Urothelium cell line (cell line): ENCODE measurements at regions not wholly inside any gene's neighbourhood (a gene's known extent, or its start where the extent isn't known, plus 50 kb on each side); places are given as distances from the start of the nearest gene placed in this dataset.
A peak's percentile ranks its signal among the peaks of the same experiment; 100 is the strongest.
"Not testable (repeated sequence)": the region's sequence is repeated elsewhere in the genome, so short reads cannot be mapped to it uniquely, and the experiment has no call there.

Source experiments
- DNase-seq: peaks from one replicate; pipeline ENCODE4 v3.0.0; 2011; ENCODE audit warnings: low spot score, mixed read lengths
- FAIRE-seq: peaks from 2 replicates; lab custom pipeline; 2011; peaks lifted over from hg19 to GRCh38; lab: Jason Lieb, UNC

DNA sequence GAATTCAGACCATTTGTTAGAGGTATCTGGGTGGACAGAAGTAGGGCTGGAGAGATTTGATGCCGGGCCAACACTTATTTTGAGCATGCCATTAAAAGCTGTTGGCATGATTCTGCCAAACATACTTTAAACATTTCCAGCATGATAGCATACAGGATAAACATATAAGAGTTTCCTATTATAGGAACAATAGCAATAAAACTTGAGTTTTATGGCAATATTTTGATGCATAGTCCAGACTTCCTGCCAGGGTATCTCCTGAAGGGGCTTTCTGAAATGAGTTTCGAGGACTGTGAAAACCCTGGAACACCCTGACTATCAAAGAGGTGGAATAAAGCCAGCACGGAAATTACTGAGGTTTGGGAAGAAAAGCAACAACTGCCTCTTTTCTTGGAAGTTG lies 1398.0 kb upstream of the NXPH2 start:
- DNase-seq (peak; percentile 6), FAIRE-seq (no peak)

DNA sequence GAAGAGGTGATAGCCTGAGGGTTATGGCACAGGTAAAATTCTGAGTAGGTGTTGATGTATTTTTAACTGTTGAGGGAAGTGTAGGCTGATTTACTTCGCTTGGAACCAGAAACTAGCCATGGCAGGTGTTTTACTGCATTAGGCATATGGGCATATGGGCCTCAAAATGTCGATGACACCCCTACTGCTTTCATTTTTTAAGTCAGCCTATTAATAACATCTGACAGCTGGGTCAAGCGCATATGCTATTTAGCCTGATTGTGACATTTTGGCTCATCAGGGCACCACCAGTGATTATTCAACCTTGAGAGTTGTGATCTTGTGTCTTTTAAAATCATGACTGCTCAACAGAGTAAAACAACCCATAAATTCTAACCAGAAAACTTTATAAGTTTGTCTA lies 1396.9 kb upstream of the NXPH2 start:
- DNase-seq (no peak), FAIRE-seq (no peak)

DNA sequence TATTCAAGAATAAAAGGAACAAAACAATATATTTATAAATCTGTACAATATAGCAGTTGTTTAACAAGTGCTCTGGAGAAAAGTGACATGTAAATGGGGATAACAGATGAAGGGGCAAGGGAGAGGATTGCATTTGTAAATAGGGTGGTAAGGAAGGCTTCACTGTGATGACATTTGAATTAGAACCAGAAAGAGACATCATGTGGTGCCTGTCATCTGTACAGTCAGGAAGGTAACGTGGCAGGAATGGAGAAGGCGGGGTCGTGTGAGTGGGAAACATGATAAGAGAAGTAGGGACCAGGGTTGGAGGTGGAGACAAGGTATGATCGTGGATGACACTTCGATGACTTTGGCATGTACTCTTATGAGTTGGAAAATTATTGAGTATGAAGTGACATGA lies 1393.6 kb upstream of the NXPH2 start:
- FAIRE-seq (no peak), DNase-seq (no peak)

DNA sequence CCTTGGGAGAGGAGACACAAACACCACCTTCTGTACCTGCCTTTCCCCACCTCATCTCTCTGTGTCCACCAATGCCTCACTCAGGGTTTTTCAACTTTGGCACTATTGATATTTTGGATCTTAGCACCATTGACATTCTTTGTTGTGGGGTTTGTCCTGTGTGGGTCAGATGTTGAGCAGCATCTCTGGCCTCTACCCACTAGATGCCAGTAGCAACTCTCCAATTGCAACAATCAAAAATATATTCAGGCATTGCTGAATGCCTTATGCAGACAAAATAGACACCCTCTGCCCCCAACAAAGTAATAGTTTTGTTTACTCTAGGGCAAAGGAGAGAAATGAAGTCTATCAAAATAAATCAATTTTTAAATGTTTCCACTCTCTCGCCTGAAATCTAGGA lies 1384.3 kb upstream of the NXPH2 start:
- DNase-seq (no peak), FAIRE-seq (no peak)

DNA sequence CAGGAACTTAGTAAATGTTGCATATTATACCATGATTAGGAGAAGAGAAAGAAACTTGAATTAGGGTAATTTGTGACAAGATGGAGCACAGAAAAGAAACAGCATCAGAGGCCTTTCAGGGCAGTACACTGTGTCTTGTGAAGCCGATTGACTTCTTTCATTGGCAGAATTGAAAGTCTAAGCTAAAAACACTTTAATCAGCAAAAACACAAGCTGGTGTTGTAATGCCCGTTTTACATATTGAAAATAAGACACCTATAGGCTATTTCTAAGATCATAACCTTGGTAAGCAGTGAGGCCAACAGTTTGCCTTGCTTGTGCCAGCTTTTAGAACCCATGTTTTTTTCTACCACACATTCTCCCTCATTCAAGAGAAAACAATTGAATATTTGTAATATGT lies 1378.1 kb upstream of the NXPH2 start:
- DNase-seq (no peak), FAIRE-seq (no peak)

DNA sequence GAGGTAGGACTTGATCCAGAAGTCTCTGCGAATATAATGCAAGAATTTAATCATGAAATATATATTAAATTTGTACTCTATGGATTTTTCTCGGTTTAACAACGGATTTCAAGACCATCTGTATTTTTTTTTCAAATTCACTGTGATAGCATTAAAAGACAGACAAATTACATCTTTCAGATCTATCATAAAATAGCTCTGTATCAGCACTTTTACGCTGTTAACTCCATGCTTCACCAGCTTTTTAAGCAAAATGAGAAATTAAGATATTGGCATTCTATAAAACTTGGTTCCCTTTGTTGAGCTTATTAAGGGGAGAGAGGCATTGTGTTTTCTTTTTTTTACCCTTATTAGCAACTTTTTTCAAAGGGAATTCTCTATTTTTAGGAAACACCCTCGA lies 1377.6 kb upstream of the NXPH2 start:
- DNase-seq (no peak), FAIRE-seq (no peak)

DNA sequence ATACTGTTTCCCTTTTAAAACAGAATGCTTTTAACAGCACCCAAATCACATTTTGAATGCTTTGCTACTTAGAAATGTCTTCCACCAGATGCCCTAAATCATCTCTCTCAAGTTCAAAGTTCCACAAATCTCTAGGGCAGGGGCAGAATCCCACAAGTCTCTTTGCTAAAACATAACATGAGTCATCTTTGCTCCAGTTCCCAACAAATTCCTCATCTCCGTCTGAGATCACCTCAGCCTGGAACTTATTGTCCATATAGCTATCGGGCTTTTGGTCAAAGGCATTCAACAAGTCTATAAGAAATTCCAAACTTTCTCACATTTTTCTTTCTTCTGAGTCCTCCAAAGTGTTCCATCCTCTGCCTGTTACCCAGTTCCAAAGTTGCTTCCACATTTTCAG lies 1374.5 kb upstream of the NXPH2 start:
- FAIRE-seq (no peak), DNase-seq (no peak)

DNA sequence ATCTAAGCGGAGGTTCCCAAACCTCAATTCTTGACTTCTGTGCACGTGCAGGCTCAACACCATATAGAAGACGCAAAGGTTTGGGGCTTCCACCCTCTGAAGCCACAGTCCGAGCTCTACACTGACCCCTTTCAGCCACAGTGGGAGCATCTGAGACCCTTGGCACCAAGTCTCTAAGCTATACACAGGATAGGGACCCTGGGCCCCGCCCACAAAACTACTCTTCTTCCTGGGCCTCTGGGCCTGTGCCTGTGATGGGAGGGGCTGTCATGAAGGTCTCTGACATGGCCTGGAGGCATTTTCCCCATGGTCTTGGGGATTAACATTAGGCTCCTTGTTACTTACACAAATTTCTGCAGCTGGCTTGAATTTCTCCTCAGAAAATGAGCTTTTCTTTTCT lies 1374.1 kb upstream of the NXPH2 start:
- no peak for FAIRE-seq

DNA sequence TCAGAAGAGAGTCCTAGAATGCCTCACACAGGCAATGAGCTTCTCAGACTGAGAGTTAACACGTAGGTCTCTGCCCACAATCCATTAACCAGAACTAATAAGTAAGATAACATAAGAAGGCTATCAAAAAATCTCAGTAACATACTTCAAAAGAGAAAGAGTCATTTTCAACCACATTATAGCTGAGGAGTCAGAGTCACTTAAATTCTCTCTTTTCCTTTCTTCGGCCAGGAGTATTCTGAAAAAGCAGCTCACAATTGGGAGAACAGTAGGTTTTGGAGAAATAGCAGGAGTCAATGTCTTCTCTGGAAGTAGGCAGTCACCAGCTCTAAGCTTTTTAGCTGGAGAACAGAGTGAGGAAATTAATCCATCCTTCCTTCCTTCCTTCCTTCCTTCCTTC lies 1364.4 kb upstream of the NXPH2 start:
- DNase-seq = no peak
- FAIRE-seq = no peak

More for the DNA sequence above, 1374.1 kb upstream of the NXPH2 start:
- DNase-seq = no peak

DNA sequence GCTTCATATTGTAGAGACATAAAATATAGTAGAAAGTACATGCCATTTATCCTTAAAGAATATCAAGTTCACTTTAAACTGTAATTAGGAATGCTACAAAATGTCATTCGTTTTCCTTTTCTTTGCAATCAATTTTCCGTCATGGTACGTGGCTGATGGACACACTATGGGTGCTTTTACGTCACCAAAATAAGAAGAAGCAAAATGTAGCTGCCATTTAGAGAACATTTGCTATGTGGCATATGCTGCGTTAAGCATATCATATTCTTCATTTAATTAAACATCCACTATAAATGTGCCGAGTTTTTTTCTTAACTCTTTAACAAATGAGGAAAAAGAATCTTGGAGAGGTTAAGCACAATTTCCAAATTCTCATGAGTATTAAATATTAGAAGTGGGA lies 1358.5 kb upstream of the NXPH2 start:
- DNase-seq = no peak
- no peak for FAIRE-seq

DNA sequence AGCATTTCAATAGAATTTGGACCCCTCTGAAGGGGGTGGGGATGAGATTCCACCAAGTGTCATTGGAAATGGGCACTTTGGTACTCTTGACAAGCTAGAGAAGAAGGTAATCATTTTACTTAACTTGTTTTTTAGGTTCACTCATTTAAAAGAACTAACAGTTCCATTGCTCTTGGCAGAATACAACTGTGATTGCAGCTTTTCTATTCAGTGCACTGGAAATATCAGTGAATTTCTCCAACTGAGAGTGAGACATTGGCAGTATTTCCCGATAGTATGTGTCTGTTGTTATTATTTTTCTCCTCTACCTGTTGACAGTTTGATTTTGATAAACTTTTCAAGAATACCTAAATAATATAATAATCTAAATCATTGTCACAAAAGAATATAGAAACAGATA lies 1356.7 kb upstream of the NXPH2 start:
- FAIRE-seq = no peak
- DNase-seq = no peak

DNA sequence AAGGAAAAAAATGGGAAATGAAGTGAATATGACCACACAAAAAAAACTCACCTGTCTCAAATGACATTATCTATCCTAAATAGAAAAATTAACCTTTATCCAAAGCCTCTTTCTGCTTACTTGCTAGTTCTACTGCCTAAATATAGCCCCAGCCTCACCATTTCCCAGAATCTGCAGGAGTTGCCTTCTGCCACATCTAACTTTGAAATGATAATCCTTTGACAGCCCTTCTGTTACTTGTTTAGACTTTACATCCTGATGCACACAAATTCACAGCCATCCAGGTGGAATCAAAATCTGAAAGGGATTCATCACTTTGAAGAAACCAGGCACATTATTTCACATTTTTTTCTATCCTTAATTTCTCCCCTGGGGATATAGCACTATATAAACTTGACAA lies 1356.2 kb upstream of the NXPH2 start:
- no peak for DNase-seq
- no peak for FAIRE-seq

DNA sequence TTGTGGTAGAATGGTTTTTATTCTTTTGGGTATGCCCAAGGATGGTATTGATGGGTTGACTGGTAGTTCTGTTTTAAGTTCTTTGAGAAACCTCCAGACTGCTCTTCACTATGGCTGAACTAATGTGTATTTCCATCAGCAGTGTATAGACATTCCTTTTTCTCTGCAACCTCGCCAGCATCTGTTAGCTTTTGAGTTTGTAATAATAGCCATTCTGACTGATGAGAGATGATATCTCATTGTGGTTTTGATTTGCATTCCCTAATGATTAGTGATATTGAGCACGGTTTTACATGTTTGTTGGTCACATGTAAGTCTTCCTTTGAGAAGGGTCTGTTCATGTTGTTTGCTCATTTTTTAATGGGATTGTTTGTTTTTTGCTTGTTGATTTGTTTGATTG lies 1348.7 kb upstream of the NXPH2 start:
- DNase-seq (no peak), FAIRE-seq (no peak)

DNA sequence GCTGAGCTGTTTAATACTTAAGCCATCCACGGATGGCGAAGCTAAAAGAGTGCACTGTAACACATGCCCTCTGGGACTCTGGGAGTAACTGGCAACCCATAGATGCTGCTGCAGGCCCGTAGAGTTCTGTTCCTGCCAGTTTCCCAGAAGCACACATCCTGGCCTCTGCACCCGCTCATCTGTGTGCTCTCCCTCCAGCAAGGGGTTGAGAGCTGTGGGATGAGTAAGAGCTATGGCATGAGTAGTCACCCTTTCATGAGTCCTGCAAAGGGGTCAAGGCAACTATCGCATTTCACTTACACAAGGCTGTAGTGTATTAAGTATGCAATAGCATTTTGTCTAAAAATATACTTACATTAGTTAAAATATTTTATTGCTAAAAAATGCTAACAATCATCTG lies 1341.8 kb upstream of the NXPH2 start:
- FAIRE-seq (no peak), DNase-seq (peak; percentile 20)

DNA sequence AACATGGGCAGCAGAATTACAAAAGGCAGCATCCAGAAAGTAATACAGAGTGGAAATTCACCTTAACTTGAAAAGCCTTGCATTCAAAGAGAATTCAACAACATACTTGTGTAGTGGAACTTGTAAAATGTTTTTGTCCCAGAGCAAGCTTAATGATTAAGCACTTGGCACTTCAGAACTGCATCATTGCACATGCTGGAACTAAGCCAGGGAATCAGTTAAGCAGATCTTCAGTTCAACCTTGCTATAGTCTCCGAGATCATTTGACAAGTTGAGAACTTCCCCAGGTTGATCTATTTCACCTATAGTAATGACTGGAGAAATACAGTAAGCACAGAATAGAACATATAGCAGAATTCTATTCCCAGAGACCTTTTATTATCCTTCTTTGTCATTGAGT lies 1337.2 kb upstream of the NXPH2 start:
- DNase-seq = no peak
- no peak for FAIRE-seq

DNA sequence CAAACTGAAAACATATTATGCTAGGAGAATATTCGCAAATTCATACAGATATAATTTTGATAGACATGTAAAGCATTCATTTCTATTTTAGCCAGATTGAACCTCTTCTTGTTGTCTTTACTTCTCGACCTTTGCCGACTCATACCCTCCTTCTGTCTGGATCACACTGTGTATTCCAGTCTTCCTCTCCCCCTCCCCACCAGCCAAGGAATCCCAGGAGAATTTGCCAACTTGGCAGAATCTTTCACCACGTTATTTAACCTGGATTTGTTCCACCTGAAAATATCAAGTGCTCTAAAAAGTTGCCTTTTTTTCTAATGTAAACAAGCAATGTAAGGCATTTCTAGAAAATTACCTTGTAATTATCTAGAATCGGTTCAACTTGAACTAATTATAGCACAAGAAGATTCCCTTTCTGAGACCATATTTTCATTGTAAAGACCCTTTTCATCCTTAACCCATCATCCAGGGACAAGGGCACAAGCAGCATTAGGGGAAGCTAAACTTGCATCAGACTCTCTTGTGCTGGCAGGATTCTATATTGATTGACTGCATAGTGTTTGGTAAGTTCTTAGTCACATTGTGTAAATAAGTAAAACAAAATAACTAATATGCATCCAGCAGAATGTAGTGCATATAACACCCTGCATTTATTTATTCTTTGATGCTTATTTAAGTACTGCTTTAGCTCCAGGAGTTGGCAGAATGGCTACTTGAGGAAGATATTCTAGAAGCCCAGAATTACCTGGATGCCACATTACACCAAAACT lies 1328.7 kb upstream of the NXPH2 start:
- FAIRE-seq (no peak), DNase-seq (no peak)

DNA sequence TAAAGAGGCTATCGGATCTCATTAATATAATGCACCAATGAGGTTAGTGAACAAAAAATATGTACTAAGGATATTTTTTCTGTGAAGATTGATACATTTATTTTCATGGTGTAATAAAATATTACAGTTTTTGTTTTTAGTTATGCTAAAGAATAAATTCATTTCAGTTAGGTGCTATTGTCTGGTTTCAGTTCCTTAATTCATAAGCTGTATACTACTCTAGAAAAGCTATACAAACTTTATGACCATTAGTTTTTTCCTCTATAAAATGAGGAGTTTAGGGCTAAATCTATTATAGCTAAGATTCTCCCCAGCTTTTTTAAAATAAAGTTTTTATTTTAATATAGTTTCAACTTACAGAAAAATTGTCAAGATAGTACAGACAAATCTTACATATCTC lies 1311.7 kb upstream of the NXPH2 start:
- DNase-seq = no peak
- no peak for FAIRE-seq

DNA sequence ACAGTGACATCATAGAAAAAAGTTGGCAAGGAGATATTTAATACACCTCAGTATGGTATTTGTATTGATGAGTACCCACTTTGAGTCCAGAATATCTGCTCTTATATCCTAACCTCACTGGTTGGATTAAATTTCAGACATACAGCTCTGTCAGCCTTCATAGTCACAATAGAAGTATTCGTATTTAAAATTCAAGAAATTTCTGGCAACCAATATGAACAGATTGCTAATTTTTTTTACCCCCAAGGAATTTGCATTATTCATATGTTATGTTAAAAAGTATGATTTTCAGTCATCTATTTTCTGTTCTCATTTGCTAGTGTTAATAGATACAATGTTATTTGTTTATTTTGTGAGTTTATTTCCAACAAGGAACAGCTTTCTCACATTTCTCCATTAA lies 1306.8 kb upstream of the NXPH2 start:
- FAIRE-seq (no peak), DNase-seq (no peak)

DNA sequence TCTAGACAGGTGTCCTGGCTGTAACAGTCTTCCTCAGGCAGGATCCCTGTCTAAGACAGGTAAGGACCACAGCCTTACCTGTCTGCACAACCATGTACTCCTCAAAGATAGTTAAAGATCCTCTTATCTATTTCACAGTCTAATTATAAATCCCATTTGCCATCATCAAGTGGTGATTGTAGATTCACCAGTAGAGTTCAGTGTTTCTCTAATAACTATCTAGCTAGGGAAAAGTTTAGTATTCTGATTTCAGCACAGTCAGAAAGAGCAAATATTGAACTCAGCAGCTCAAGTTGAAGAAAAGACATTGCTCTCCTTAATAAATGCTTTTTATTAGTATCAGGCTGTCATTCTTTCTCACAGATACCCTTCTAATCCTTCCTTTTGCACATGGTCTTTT lies 1305.5 kb upstream of the NXPH2 start:
- no peak for DNase-seq
- FAIRE-seq = no peak

DNA sequence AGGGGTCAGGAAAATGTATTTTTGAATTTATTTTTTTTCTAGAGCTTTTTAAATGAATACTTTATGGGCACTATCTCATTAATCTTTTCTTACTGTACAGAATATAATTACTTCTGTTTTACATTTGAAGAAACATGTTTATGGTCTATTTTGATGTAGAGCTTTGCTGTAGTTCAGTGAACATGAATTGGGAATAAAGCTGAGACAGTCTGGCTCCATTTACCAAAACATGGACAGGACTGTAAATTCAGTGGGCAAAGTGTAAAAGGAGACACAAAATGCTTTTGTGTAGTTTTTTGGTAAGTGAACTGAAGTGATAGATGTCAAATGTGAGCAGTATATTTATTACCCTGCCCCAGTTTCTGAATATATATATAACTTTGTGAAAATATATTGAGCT lies 1298.8 kb upstream of the NXPH2 start:
- DNase-seq (no peak), FAIRE-seq (no peak)

DNA sequence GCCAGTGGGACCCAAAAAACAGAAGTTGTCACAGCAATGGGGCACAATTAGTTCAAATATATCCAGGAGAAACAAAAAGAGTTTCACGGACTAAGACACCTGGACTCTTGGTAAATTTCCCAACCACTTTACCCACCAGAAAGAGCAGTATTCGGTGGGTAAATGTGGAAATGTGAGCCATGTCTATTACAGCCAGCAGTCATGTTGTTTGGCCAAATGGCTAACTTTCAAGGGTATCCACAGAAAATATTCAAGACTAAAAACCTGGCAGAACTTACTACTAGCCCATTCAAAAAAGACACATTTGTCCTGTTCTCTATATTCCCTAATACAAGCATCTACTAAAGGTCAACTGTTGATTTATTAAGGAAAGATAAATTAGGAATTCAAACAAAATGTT lies 1296.0 kb upstream of the NXPH2 start:
- FAIRE-seq (no peak), DNase-seq (no peak)

DNA sequence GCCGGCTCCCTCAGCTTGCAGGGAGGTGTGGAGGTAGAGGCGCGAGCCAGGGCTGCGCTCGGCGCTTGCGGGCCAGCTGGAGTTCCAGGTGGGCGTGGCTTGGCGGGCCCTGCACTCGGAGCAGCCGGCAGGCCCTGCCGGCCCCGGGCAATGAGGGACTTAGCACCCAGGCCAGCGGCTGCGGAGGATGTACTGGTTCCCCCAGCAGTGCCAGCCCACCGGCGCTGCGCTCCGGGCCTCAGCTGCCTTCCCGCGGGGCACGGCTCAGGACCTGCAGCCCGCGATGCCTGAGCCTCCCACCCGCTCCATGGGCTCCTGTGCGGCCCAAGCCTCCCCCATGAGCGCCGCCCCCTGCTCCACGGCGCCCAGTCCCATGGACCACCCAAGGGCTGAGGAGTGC lies 1293.6 kb upstream of the NXPH2 start:
- DNase-seq, FAIRE-seq: not testable (repeated sequence)

DNA sequence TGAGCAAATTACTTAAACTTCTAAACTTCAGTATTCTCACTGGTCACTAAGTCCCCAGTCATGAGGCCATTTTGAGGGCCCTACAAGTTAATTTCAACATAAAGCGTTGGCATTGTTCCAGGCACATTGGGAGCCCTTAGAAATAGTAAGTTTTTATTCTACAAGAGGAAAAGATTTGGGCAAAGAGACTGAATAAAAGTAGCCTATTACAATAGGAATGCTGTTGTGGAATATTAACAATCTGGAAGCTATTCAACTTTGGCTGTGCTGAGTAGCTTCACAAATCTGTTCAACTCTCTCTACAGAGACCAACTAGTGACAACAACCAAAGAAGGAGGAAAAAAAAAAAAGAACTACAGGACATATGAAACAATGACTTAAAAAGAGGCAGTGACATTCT lies 1287.5 kb upstream of the NXPH2 start:
- DNase-seq (no peak), FAIRE-seq (no peak)
